Fibroblast of pulmonary artery (primary cell): ENCODE measurements at regions not wholly inside any gene's neighbourhood (a gene's known extent, or its start where the extent isn't known, plus 50 kb on each side); places are given as distances from the start of the nearest gene placed in this dataset.

ENCODE experiments used
- DNase-seq: peaks from one replicate; pipeline ENCODE4 v3.0.0-alpha.2; 2010; ENCODE audit warnings: low read depth
- H3K4me3 ChIP-seq: replicated peaks from 2 replicates; pipeline ENCODE4 v1.5.1; 2011; ENCODE audit warnings: low read depth, mild to moderate bottlenecking, control low read depth, low read length, moderate library complexity
- CTCF ChIP-seq: IDR thresholded peaks from 2 replicates; pipeline ENCODE4 v1.5.1; 2011; ENCODE audit warnings: mild to moderate bottlenecking, control low read depth, low read length, inconsistent platforms; ENCODE audit errors: missing control alignments

GRCh38 chr3:96027718-96028117 lies 786.7 kb upstream of the EPHA6 start:
- TF ChIP-seq CTCF: no peak
- DNase-seq: no peak
- no peak overlapping the region for H3K4me3 ChIP-seq

- no peak for DNase-seq
- no peak for TF ChIP-seq CTCF
- no peak overlapping the region for H3K4me3 ChIP-seq
These were observed 774.8 kb upstream of the EPHA6 start for GRCh38 chr3:96039632-96040031.

- H3K4me3 ChIP-seq: no peak overlapping the region
- TF ChIP-seq CTCF: no peak
- DNase-seq: no peak
These were observed 755.1 kb upstream of the EPHA6 start for GRCh38 chr3:96059301-96059700.

GRCh38 chr3:96069065-96069464 lies 745.3 kb upstream of the EPHA6 start:
- no peak overlapping the region for H3K4me3 ChIP-seq
- no peak for TF ChIP-seq CTCF
- no peak for DNase-seq

- H3K4me3 ChIP-seq: no peak overlapping the region
- no peak for DNase-seq
- TF ChIP-seq CTCF: no peak
These were observed 743.7 kb upstream of the EPHA6 start for GRCh38 chr3:96070678-96071077.

GRCh38 chr3:96071097-96071496 lies 743.3 kb upstream of the EPHA6 start:
- H3K4me3 ChIP-seq: no peak overlapping the region
- no peak for TF ChIP-seq CTCF
- no peak for DNase-seq

- no peak for TF ChIP-seq CTCF
- DNase-seq: no peak
- H3K4me3 ChIP-seq: no peak overlapping the region
These were observed 742.2 kb upstream of the EPHA6 start for GRCh38 chr3:96072226-96072625.
